GM13976 (cell line): ENCODE measurements at regions not wholly inside any gene's neighbourhood (a gene's known extent, or its start where the extent isn't known, plus 50 kb on each side); places are given as distances from the start of the nearest gene placed in this dataset.

Source experiments
- DNase-seq: peaks from one replicate; pipeline ENCODE4 v3.0.0; 2012; ENCODE audit warnings: low spot score
- in situ Hi-C: fragments of 300-500 bp; cut with MboI; formaldehyde crosslinking; loops from one replicate; pipeline ENCODE4 v1.12.0; 2022; ENCODE audit warnings: low sequenced_read_pairs, mixed read lengths, inconsistent platforms; ENCODE audit not compliant: unreplicated experiment
- TF ChIP-seq, protein P1 (sequence below): IDR thresholded peaks from 2 replicates; pipeline ENCODE4 v1.5.1; 2012; ENCODE audit warnings: borderline replicate concordance, mild to moderate bottlenecking; ENCODE audit not compliant: insufficient read depth; ENCODE audit errors: extremely low read depth, missing control alignments, control extremely low read depth

DNA sequence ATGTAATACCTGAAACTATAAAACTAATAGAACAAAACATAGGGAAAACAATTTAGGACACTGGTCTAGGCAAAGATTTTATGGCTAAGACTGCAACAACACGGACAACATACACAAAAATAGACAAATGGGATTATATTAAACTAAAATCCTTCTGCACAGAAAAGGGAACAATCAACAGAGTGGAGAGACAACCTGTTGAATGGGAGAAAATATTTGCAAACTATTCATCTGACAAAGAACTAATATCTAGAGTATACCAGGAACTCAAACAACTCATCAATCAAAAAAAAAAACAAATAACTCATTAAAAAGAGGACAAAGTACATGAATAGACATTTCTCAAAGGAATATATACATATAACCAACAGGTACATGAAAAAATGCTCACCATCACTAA is 174.5 kb downstream of the FNDC1 start:
- TF ChIP-seq, protein P1, sequence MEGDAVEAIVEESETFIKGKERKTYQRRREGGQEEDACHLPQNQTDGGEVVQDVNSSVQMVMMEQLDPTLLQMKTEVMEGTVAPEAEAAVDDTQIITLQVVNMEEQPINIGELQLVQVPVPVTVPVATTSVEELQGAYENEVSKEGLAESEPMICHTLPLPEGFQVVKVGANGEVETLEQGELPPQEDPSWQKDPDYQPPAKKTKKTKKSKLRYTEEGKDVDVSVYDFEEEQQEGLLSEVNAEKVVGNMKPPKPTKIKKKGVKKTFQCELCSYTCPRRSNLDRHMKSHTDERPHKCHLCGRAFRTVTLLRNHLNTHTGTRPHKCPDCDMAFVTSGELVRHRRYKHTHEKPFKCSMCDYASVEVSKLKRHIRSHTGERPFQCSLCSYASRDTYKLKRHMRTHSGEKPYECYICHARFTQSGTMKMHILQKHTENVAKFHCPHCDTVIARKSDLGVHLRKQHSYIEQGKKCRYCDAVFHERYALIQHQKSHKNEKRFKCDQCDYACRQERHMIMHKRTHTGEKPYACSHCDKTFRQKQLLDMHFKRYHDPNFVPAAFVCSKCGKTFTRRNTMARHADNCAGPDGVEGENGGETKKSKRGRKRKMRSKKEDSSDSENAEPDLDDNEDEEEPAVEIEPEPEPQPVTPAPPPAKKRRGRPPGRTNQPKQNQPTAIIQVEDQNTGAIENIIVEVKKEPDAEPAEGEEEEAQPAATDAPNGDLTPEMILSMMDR, result no peak
- DNase-seq, result no peak
- in situ Hi-C loops, result no loop called here

DNA sequence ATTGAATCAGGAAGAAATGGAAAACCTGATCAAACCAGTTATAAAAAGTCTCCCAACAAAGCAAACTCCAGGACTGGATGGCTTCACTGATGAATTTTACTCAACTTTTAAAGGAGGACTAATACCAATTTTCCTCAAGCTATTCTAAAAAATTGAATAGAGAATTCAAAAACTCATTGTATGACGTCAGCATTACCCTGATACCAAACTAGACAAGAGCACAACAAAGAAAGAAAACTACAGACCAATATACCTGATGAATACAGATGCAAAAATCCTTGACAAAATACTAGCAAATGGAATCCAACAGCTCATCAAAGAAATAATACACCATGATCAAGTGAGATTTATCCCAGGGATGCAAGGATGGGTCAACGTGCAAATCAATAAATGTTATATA is 172.9 kb downstream of the FNDC1 start:
- TF ChIP-seq, protein P1, result no peak
- in situ Hi-C loops, result no loop called here
- DNase-seq, result no peak

DNA sequence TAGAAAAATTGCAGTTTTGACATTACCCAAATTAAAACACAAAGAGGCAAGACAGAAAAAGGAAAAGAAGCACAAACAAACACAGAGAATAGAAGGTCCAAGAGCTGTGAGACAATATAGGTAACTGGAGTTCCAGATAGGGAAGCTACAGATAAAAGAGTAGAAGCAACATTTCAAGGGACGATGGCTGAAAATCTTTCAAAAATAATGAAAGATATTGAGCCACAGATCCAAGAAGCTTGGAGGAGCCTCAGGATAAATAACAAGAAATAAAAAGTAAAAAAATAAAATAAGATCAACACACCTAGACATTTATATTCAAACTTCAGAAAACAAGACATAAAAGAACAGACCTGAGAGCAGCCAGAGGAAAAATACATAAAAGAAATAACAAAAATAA is 164.9 kb downstream of the FNDC1 start:
- in situ Hi-C loops, result no loop called here
- DNase-seq, result no peak
- TF ChIP-seq, protein P1, result no peak

DNA sequence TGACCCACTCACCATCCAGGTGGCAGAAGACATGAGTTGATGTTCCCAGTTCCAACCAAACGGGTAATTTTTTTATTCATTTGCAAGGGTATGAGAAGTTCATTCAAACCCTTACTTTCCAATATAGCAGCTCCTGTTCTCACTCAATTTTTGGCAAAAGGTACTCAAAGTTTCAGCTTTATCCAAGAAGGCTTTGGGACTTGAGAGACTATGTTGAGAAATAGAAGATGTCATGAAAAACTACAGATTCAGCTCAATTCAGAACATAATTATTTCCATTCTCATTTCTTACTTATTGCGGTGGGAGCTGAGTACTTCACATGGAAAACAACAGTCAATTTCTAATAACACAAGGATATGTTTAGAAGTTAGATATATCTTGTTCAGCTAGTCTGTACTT is 162.3 kb downstream of the FNDC1 start:
- no peak for DNase-seq
- in situ Hi-C loops, result no loop called here
- TF ChIP-seq, protein P1, result no peak

DNA sequence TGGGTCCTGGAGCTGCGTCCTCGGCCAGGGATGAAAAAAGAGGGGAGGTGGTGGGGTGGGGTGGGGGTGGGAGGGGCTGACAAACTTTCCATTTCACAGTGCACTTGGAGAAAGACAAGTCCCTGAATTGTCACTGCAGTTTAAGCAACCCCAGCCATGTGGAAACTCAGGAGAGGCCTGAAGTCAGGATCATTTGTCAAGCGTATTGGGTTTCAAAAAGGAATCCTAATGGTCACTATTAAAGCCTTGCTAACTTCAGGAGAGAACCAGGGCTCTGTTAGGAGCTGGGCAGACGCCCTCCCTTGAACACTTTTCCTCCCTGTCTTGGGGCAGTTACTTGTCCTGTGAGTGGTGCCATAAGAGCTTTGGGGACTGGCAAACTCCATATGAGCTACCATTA is 159.9 kb downstream of the FNDC1 start:
- no peak for DNase-seq
- TF ChIP-seq, protein P1, result no peak
- in situ Hi-C loops, result no loop called here

DNA sequence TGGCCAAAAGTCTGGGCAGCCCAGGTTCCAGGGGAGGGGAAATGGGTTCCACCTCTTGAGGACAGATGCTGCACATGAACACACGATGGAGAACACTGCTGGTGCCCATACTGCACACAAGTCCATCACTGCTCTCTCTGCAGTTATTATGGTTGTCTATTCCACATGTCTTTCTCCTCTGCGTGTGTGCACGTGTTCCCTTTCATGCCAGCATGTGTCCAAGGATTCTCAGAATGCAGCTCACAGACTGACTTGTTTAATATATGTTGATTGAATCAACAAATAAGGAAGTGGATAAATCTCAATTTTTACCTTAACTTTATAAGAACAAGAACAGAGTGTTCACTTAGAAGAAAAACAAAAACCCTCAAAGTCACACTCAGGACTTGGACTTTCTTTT is 158.9 kb downstream of the FNDC1 start:
- in situ Hi-C loops, result no loop called here
- DNase-seq, result no peak
- TF ChIP-seq, protein P1, result no peak

DNA sequence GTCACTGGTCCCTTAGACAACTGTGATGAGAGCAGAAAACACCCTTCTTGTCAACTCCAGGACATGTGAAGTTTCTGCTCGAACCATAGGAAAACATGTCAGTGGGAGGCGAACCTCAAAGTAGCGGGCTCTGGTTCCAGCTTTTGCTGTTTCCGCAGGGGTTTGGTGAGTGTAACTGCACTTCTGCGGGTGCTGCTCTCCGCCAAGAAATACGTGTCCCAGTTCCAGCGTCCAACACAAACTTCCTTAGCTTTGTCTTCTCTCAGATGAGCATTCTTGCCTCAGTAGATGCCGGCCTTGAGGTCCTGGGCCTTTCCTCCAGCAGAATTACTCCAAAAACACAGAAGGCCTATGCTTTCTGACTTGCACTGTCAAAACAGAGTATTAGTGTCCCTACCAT is 156.3 kb downstream of the FNDC1 start:
- in situ Hi-C loops, result no loop called here
- DNase-seq, result no peak
- TF ChIP-seq, protein P1, result no peak
